NCI-H2107 treated with DMSO at 0.1 percent for 48 hours (cell line): ENCODE measurements at regions not wholly inside any gene's neighbourhood (a gene's known extent, or its start where the extent isn't known, plus 50 kb on each side); places are given as distances from the start of the nearest gene placed in this dataset.
A peak's percentile ranks its signal among the peaks of the same experiment; 100 is the strongest.

Experiments used
- DNase-seq: peaks from one replicate; lab custom pipeline; 2025; ENCODE audit not compliant: unreplicated experiment; lab: John Stamatoyannopoulos, UW

DNA sequence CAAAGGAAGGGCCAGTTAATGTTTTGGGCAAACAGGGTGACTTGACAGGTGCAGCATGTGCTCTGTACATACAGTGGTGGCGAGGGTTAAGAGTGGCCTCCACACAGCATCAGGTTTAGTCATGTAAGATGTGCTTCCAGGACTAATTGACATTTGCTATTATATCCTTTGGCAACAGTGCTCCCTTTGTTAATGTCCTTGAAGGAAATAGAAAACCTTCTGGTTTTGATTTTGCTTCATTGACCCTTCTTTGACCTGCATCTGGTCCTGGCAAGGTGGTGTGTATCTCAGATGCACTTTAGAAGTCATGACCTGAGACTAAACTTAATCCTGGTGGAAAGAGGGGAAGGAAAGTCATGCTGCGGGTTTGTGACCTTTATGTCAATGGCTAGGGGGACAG lies 440.0 kb downstream of the ENC1 start:
- no peak for DNase-seq

DNA sequence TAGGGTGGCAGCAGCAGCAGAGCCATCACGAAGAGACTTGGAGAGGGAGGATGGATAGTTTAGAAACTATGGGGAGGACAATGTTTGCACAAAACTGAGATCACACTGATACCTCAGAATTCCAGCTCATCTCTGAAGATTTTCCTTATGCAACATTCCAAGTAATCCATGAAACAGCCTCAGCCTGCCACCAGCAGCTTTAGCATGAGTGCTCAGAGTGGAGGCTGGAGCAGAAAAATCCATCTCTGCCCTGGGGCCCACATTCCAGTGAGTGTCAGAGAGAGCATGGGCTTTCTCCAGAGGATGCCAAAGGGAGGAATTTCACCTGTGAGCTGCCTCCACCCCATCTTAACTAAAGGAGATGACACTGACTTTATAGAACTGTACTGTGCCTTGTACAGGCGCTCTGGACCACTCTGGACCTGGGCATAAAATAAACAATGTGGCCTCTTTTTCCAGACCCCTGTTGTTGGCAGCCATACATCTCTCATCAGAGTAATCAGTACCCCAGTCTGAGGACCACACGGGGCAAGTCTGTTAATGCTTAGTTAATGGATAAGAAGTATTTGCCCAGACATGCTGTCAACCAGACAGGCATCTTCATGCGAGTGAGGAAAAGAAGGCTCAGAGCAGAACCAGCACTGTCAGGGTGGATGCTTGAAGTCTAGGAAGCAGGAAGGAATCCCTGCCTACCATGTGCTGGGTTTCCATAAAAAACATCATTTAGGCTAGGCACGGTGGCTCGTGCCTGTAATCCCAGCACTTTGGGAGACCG lies 440.9 kb downstream of the ENC1 start:
- no peak for DNase-seq

GRCh38 chr5:74199005-74199404 lies 441.5 kb downstream of the ENC1 start:
- DNase-seq: no peak

- DNase-seq: no peak
Observed at GRCh38 chr5:74198156-74198555, 442.4 kb downstream of the ENC1 start.

GRCh38 chr5:74196233-74196632 lies 444.3 kb downstream of the ENC1 start:
- DNase-seq: no peak

DNA sequence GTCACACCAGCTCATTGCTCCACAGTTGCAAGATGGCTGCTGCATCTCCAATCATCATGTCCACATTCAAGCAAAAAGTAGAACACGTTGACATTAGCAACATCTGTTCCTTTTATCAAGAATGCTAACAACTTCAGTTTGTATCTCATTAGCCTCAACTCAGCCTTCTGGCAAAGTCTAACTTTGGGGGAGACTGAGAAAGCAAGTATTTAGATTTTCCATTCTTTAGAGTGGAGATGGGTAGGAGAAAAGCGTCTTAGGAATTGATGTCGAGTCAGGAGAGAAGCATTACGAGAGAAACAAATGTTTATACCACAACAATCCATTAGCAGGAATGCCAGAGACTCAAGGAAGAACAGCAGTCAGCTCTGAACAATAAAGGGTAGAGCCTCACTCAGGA lies 446.3 kb downstream of the ENC1 start:
- DNase-seq: no peak

- DNase-seq: no peak
Observed at GRCh38 chr5:74192606-74193299, 447.8 kb downstream of the ENC1 start.

DNA sequence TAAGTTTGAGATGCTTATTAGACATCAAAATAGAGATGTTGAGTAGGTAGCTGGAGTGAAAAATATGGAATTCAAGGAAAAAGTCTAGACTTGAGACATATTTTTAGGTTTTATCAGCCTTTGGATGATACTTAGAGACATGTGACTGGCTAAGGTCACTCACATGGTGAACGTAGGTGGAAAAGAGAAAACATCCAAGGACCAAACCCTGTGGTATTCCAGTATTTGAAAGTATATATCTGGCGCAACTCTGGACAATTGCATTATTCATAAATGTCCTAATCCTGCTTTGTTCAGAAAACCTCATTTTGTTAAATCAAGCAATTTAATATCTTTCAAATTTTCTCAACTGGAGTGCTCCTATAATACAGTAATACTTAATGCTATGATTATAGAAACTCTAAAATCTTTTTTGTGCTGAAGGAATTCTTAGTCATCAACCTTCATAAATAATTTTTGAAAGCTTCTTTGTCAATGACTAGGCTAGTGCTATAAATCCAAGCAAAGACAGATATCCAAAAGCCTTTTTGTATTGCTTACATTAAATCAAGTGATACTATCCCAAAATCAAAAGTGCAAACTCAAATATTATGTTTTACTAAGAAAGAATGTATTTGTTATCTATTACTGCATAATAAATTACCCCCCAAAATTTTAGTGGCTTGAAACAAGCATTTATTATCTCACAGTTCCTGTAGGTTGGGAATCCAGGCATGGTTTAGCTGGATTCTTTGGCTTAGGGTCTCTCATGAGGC lies 452.0 kb downstream of the ENC1 start:
- no peak for DNase-seq

DNA sequence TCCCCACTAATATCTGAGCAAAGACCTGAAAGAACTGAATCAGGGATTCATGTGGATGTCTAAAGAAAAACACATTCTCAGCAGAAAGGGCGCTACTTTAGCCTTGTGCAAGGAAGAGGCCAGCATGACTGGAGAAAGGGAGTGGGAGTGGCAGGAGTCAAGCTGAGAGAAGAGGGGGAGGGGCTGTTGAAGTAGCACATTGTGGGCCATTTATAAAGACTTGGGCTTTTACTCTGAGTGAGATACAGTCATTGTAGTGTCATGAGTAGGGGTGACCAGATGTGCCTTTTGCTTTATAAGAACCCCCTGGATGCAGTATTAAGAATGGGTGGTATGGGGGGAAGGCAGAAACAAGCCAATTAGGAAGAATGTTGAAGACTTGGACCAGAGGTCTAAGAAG lies 452.8 kb downstream of the ENC1 start:
- no peak for DNase-seq

GRCh38 chr5:74186356-74187315 lies 453.9 kb downstream of the ENC1 start:
- no peak for DNase-seq

DNA sequence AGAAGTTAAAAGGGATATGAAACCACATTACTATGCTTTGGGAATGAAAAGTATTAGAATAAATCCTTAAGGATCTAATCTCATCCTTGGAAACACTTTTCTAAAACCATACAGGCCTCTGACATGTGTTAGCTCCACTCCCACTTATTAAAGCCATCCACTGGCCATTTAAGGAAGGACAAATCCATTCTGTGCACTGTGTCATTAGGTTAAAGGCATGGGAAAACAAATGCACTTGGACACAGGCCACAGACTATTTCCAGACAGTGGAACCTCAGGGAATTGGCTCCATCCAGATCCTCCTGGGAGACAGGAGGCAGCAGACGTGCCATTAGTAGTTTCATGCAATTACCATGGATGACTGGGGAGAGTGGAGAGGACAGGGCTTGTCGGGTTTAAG lies 454.9 kb downstream of the ENC1 start:
- DNase-seq: no peak

DNA sequence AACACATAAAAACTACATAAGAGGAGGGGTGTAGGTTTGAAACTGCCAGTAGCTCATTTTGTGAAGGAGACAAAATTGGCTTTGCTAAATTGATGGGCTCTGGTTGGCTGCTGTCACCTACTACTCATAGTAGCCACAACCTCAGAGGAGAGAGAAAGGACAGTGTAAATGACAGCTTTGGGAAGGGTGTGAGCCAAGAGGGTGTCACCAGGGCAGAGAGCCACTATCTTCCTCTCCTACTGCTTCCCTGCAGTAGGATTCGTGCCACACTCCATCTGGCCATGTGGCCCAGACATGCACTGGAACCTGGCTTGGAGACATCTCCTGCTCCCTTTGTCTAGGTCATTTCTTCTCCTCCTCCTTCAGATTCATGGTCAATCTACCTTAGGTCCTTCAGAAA lies 455.9 kb downstream of the ENC1 start:
- no peak for DNase-seq

DNA sequence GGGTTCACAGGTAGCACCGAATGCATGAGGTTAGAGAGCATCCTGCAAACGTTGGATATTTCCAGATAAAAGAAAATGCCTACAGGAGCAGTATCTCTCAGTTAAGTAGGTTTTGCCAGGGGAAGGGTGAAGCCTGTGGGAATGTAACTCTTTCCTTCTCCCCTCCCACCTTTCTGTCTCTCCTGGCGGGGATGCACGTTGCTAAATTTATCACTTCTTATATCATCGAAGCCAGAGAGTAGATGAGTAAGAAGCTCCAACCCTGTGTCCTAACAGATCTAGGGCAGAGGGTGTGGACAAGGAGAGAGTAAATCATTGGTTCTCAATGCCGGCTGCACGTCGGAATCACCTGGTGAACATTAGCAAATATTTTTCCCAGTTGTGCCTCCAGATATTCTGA lies 457.5 kb downstream of the ENC1 start:
- no peak for DNase-seq

- DNase-seq: no peak
Observed at GRCh38 chr5:74182603-74183002, 457.9 kb downstream of the ENC1 start.

DNA sequence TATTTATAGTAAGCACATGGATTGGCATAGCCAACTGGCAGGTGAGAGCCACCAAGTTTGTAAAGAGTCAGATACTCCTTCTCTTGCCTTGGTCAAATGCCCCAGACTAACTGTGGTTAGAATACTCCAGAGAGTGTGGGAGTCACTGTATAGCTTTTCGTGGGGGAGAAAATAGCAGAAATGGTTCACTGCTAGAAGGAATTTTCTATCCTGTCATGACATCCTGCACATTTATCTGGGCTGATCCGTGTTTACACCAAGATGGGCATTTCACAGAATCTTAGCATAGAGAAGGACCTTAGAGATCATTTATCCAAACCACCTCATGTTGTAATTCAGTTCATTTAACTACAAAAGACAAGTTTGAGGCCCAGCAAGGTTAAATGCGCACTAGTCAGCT lies 460.8 kb downstream of the ENC1 start:
- DNase-seq: no peak

DNA sequence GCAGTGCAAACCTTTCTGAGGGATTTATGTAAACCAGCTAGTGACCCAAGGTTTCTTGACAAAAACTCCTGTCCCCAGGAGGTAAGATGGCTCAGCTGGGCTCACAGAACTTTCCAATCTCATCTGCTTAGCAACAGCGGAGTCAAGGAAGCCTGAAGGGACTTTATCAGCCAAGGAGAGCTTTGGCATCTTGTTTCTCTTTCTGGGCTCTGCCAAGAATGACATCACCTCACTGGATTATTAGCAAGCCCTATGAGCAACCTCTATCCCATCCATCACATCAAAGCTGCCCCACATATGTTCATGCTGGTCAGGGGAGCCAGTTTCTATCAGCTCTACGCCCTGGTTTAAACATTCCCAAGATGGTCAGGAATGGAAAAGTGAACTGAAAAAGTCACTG lies 461.3 kb downstream of the ENC1 start:
- no peak for DNase-seq

DNA sequence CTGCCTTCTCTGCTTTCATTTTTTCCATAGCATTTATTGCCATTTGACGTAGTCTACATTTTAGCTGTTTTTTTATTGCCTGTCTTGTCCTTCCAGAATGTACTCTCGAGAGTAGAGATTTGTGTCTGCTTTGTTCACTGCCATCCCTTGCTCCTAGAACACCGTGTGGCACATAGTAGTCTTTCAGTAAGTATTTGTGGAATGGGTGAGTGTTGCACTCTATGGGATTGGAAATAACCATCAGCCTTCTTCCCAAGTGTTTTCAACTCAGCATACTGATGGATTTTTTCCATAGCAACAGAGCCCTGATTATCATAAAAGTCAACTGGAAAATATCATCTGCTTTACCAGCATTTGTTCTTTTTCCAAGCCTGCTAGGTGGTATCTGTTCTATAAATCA lies 462.6 kb downstream of the ENC1 start:
- DNase-seq: no peak

DNA sequence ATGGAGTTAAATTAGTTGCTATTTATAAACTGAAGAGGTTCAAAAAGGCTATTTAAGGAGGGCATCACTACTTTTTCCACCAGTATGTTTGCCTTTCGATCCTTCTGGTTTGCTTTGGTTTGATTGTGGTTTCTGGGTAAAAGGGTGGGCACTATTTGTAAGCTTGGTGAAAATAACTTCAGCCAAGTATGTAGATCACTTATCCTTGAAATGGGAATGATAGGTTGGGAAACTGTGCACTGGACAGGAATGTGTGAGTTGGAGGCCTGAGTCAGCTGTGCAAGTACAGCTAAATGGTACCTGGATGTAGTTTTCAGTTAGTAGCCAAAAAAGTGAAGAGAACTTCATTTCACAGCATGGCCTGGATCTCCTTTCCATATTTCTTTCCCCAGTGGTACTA lies 466.2 kb downstream of the ENC1 start:
- no peak for DNase-seq

DNA sequence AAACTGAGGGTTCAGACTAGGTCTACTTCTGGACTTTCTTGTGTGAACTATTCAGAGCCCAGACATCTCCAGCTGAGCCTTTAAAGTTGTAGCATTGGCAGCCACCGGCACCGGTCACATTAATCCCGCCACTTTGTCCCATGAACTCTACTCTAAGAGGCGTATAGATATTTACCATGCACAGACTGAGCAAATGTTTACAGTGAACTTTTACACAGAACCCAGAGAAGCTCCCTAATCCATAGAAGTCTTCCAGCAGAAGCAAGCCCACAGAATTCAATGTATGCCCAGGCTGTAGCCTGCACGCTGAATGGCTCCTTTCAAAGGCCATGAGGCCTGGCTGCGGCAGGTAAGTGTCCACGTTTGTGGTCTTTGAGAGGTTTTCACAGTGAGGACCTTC lies 466.9 kb downstream of the ENC1 start:
- DNase-seq: no peak

DNA sequence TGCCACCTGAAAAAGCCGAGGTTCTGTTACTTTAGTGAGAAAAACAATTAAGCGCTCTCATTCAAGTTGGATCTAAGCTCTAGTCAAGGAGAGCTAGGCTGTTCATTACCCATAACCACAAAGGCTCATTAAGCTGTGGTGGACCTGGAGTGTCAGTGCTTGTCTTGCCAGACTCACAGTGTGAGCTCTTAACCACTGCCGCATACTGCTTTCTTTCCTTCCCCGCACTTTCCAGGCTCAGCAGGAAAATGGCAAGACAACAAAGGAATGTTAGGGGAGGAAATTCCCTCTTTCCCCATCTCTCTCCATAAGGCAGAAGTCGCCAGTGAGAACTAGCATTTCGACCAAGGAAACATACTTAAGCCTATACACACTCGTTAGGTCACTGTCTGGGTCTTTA lies 467.3 kb downstream of the ENC1 start:
- peak; percentile 57 for DNase-seq

DNA sequence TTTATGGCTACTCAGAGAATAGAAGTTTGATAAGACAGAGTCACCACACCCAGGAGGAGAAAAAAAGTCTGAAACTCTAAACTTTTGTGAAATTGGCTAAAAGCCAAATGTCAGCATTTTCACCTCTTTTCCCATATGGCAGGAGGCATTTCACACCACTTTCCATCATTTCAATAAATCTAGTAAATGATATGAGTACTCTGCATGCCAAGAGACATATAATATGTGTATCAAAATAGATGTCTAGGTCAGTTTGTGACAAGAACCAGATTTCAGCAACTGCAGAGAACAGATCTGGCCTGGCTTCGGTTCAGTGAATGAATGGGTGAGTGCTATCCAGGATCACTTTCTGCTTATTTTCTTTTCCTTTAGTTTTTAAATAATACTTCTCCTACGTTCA lies 470.8 kb downstream of the ENC1 start:
- DNase-seq: no peak
